ENCODE measurements at regions not wholly inside any gene's neighbourhood (a gene's known extent, or its start where the extent isn't known, plus 50 kb on each side); places are given as distances from the start of the nearest gene placed in this dataset.

DNA sequence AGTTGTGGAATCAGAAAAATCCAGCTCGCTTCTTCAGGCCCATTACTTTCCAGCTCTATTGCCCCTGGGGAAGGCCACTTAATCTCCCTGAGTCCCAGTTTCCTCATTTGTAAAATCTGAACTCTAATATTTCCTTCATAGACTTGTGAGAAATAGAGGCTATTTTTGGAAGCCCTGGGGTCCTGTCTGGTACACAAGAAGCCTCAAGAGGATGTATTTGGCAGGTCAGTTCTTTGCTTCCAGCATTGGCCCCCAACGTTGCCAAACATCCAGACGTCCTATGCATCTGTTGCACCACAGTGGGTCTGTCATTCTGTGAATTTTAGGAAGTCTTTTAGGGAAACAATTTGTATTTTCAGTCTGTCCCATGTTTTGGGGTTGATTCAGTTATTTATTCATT is 525.9 kb downstream of the EBF1 start:
- no peak for DNase-seq (ENCODE audit: low spot score in 2 of 2)
- intact Hi-C loops (cut with DNase I; ENCODE audit: low total_unique reads), result no loop called here
- 67 to 70% methylated on average over 3 of the region's 3 CpGs for WGBS, 2 donors
- TF ChIP-seq, protein P1, sequence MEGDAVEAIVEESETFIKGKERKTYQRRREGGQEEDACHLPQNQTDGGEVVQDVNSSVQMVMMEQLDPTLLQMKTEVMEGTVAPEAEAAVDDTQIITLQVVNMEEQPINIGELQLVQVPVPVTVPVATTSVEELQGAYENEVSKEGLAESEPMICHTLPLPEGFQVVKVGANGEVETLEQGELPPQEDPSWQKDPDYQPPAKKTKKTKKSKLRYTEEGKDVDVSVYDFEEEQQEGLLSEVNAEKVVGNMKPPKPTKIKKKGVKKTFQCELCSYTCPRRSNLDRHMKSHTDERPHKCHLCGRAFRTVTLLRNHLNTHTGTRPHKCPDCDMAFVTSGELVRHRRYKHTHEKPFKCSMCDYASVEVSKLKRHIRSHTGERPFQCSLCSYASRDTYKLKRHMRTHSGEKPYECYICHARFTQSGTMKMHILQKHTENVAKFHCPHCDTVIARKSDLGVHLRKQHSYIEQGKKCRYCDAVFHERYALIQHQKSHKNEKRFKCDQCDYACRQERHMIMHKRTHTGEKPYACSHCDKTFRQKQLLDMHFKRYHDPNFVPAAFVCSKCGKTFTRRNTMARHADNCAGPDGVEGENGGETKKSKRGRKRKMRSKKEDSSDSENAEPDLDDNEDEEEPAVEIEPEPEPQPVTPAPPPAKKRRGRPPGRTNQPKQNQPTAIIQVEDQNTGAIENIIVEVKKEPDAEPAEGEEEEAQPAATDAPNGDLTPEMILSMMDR (IDR thresholded peaks at IDR 0.05), result no peak
- TF ChIP-seq POLR2A (IDR thresholded peaks at IDR 0.05), result no peak
- H3K4me3 ChIP-seq (ENCODE audit: low read depth, poor library complexity, severe bottlenecking), result no peak overlapping the region

DNA sequence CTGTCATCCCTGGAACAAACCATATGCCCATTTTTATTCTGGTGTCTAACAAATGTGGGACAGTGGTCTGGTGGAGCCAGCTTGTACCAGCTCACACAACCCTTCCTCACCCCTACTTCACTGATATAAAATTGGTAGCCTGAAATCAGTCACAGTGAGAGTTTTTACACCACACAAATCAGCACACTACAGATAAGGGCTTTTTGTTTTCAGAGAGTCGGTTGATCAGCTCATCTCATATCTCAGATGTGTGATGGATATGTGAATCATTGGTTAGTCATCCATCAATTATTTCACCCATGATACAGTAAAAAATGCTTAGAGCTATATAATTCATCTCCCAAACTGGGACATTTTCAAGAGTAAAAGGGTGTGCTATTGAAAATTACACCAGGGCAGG is 529.2 kb downstream of the EBF1 start:
- DNase-seq (ENCODE audit: low spot score in 2 of 2), result no peak
- intact Hi-C loops (cut with DNase I; ENCODE audit: low total_unique reads), result no loop called here
- TF ChIP-seq, protein P1 (IDR thresholded peaks at IDR 0.05), result no peak
- no peak for TF ChIP-seq POLR2A (IDR thresholded peaks at IDR 0.05)
- 57 to 61% methylated on average over 1 of the region's 1 CpG for WGBS, 2 donors
- H3K4me3 ChIP-seq (ENCODE audit: low read depth, poor library complexity, severe bottlenecking), result no peak overlapping the region

DNA sequence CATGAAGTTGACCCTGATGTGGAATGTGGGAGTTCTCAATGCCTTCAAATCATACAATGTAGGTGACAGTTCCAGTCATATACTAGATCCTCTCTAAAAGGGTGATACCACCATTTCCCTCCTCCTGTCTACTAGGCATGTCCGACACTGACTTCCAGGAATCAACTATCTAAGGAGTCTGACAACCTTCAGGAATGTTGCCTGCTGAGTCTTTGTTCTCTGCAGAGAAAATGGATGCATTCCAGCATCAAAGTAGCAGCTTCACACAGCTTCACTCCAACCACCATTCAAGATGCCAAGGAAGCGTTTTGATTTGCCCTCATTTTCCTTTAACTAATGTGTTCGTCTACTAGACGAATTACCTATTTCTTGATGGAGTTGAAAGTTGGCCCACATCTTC is 530.2 kb downstream of the EBF1 start:
- 63% methylated on average over 4 of the region's 4 CpGs for WGBS, 2 donors
- DNase-seq (ENCODE audit: low spot score in 2 of 2), result no peak
- H3K4me3 ChIP-seq (ENCODE audit: low read depth, poor library complexity, severe bottlenecking), result no peak overlapping the region
- intact Hi-C loops (cut with DNase I; ENCODE audit: low total_unique reads), result no loop called here
- TF ChIP-seq, protein P1 (IDR thresholded peaks at IDR 0.05), result no peak
- TF ChIP-seq POLR2A (IDR thresholded peaks at IDR 0.05), result no peak

DNA sequence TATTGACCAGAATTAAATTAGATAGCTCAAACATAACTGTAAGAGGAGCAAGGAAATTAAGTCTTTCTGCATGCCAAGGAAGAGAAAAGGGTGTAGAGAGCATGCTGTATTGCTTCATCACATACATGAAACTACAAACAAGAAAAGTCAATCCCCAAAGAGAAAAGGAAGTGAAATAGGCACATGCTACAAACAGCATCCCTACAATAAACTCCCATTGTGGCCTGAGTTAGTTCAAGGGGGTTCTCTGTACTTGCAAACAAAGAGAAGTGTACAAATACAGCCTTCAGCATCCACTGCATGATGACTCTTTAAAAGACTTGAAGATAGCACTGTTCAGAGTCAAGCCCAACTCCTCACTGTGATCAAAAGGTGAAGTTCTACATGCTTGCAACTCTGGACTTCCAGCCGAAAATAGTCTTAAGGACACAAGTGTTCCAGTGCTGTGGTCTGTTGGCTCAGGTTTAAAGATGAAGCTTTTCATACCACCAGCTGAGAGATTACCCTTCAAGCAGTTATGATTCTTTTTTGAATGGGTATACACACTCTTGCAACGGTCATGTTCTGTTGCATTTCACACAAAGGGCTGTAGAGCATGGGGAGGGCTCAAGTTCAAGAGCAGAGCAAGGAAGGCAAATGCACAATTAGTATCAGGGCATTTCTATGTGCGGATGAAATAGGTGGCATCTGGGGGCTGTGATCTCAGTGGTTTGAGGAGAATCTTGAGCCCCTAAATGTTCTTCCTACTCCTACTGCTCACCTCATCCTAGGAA is 534.5 kb downstream of the EBF1 start:
- intact Hi-C loops (cut with DNase I; ENCODE audit: low total_unique reads), result no loop called here
- no peak for DNase-seq (ENCODE audit: low spot score in 2 of 2)
- no peak overlapping the region for H3K4me3 ChIP-seq (ENCODE audit: low read depth, poor library complexity, severe bottlenecking)
- WGBS, 2 donors, result 73 to 93% methylated on average over 3 of the region's 3 CpGs
- no peak for TF ChIP-seq POLR2A (IDR thresholded peaks at IDR 0.05)
- TF ChIP-seq, protein P1 (IDR thresholded peaks at IDR 0.05), result no peak

DNA sequence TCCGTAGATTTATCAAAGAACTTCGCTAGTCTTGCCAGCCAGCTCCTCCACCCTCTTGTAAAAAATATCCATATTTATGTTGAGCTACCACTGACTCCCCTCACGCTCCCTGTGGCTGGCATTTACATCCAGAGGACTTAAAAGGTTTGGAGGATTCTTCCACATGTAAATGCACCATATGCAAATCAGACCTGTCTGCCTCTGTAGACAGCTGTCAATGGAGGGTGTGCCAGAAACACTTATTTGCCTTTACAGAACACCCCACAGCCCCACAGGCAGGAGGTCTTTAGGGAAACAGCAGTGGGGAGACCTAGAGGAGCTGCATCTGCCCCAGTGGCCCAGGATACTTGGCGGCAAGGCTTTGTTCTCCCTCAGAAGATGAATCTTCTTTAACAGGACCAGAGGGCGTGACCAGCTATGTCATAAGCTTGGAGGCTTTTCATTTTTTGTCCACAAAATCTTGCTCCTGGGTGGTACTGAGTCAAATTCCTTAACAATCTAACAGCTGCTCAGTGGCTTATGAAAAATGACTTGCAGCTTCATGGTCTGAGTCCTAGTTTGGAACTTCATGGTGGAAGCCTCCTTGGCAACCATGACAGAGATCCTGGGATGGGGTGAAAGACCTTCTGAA is 535.8 kb downstream of the EBF1 start:
- no peak for DNase-seq (ENCODE audit: low spot score in 2 of 2)
- WGBS, 2 donors, result 72 to 82% methylated on average over 5 of the region's 5 CpGs
- TF ChIP-seq POLR2A (IDR thresholded peaks at IDR 0.05), result no peak
- TF ChIP-seq, protein P1 (IDR thresholded peaks at IDR 0.05), result no peak
- no peak overlapping the region for H3K4me3 ChIP-seq (ENCODE audit: low read depth, poor library complexity, severe bottlenecking)
- intact Hi-C loops (cut with DNase I; ENCODE audit: low total_unique reads), result no loop called here

Data from lower leg skin (tissue), 4 donors.